Stimulated activated naive CD8-positive, alpha-beta T cell treated with anti-CD3 and anti-CD28 coated beads, Interleukin-15, Interleukin-2, amounts not matched to agents 100 ng/mL and 50 ng/mL, for 24 hours (primary cell): ENCODE measurements at regions not wholly inside any gene's neighbourhood (a gene's known extent, or its start where the extent isn't known, plus 50 kb on each side); places are given as distances from the start of the nearest gene placed in this dataset.
"Not testable (repeated sequence)": the region's sequence is repeated elsewhere in the genome, so short reads cannot be mapped to it uniquely, and the experiment has no call there.

Experiments used
- H3K27ac Mint-ChIP-seq: one replicate; pipeline ENCODE4 v1.8.0; 2021; ENCODE audit warnings: mild to moderate bottlenecking, mixed read lengths
- H3K27me3 Mint-ChIP-seq: one replicate; pipeline ENCODE4 v1.8.0; 2021; ENCODE audit warnings: mixed read lengths
- H3K36me3 Mint-ChIP-seq: one replicate; pipeline ENCODE4 v1.8.0; 2021; ENCODE audit warnings: low read depth, mixed read lengths
- H3K4me1 Mint-ChIP-seq: one replicate; pipeline ENCODE4 v1.8.0; 2021; ENCODE audit warnings: low read depth, mixed read lengths
- H3K4me3 Mint-ChIP-seq: one replicate; pipeline ENCODE4 v1.8.0; 2021; ENCODE audit warnings: mild to moderate bottlenecking, mixed read lengths
- H3K9me3 Mint-ChIP-seq: one replicate; pipeline ENCODE4 v1.8.0; 2021; ENCODE audit warnings: mixed read lengths

GRCh38 chr10:65360497-65360896 lies 1565.3 kb upstream of the LRRTM3 start:
- no peak overlapping the region for H3K27ac Mint-ChIP-seq

DNA sequence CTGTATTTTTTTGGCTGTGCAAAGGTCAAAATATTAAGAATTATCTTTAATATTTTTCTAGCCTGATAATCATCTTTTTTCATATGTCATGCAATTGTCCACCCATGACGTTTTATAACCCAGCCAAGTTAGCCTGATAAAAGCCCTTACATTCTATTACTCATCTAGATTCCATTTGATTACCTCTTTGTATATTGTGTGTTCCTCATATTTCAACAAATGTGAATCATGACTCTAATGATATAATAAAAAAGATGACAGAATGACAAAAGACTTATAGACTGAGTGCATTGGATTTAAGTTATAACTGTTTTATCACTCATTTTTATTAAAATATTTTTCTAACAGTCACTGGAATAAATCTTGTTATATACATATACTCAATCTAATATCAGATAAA lies 1560.0 kb upstream of the LRRTM3 start:
- Mint-ChIP-seq H3K27ac (no peak overlapping the region), H3K4me3 (no peak overlapping the region), H3K27me3 (no peaks in the 10 kb centered on the region), H3K36me3 (no peaks in the 10 kb centered on the region), H3K4me1 (no peaks in the 10 kb centered on the region), H3K9me3 (peaks cover 11% of the 10 kb centered on the region)

More at GRCh38 chr10:65360497-65360896, 1565.3 kb upstream of the LRRTM3 start:
- H3K4me3 Mint-ChIP-seq, result no peak overlapping the region
- no peaks in the 10 kb centered on the region for H3K4me1 Mint-ChIP-seq
- H3K27me3 Mint-ChIP-seq, result no peaks in the 10 kb centered on the region
- peaks cover 11% of the 10 kb centered on the region for H3K9me3 Mint-ChIP-seq
- H3K36me3 Mint-ChIP-seq, result no peaks in the 10 kb centered on the region

DNA sequence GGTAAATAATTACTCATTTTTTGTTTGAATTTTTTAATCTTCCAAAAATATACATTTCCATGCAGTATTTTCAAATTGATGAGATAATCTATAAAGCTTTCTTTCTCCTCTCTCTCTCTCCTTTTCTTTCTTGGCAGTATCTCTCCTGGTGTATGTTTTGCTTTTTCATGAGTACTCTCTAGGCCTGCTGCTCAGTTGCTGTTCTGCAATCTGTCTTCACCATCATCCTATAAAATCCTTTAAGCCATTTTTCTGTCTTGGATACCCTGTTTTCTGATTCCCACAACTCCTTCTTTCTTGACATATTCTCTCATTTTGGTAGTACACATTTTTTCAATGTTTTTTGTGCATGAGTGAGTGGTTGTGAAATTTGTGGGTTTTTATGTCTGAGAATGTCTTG lies 1558.1 kb upstream of the LRRTM3 start:
- H3K9me3 Mint-ChIP-seq, result peaks cover 7% of the 10 kb centered on the region
- no peaks in the 10 kb centered on the region for H3K4me1 Mint-ChIP-seq
- no peak overlapping the region for H3K4me3 Mint-ChIP-seq
- H3K36me3 Mint-ChIP-seq, result no peaks in the 10 kb centered on the region
- no peaks in the 10 kb centered on the region for H3K27me3 Mint-ChIP-seq
- no peak overlapping the region for H3K27ac Mint-ChIP-seq

DNA sequence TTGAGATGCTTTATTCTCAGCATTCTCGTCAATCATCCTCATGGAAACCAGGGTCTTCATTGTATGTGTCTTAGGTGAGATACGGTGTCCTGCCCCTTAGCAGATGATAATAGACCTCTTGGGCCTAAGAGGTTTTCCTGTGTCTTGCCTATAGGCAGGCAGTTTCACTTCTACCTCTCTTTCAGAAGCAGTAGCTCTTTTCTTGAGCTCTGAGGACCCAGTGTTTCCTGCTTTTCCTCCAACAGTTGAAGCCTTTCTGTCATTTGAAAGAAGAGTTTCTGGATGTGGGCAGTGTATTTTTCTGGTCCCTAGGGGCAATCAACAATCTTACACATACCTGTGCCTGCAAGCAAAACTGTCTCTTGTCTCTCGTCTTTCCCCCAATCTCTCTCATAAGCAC lies 1550.3 kb upstream of the LRRTM3 start:
- Mint-ChIP-seq H3K27ac (no peak overlapping the region), H3K36me3 (no peaks in the 10 kb centered on the region), H3K9me3 (no peaks in the 10 kb centered on the region), H3K4me3 (no peak overlapping the region), H3K4me1 (no peaks in the 10 kb centered on the region), H3K27me3 (no peaks in the 10 kb centered on the region)

GRCh38 chr10:65377687-65378086 lies 1548.1 kb upstream of the LRRTM3 start:
- H3K27me3 Mint-ChIP-seq, result no peaks in the 10 kb centered on the region

GRCh38 chr10:65394502-65395297 lies 1531.1 kb upstream of the LRRTM3 start:
- peaks cover 18% of the 10 kb centered on the region for H3K9me3 Mint-ChIP-seq
- no peak overlapping the region for H3K27ac Mint-ChIP-seq
- H3K27me3 Mint-ChIP-seq, result no peaks in the 10 kb centered on the region
- H3K36me3 Mint-ChIP-seq, result no peaks in the 10 kb centered on the region
- H3K4me1 Mint-ChIP-seq, result no peaks in the 10 kb centered on the region
- H3K4me3 Mint-ChIP-seq, result no peak overlapping the region

More at GRCh38 chr10:65377687-65378086, 1548.1 kb upstream of the LRRTM3 start:
- Mint-ChIP-seq H3K4me3 (no peak overlapping the region), H3K36me3 (no peaks in the 10 kb centered on the region), H3K27ac (no peak overlapping the region), H3K9me3 (no peaks in the 10 kb centered on the region), H3K4me1 (no peaks in the 10 kb centered on the region)

DNA sequence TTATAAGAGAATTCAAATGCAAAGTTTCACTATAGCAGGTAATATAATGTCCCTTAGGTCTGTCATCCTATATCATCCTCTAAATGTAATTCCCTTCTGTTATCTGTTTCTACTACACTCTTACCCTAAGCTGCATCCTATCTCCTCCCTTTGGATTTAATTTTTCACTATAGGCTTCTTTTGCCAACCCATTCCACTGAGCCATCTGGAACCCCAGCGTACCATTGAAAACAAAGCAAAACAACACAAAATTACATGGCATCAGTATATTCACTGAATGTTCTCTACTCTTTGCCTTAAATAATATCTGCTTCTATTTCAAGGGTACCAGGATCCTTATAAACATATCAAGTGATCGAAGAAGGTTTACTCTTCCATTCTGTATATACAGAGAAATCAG lies 1530.2 kb upstream of the LRRTM3 start:
- Mint-ChIP-seq H3K27me3 (no peaks in the 10 kb centered on the region), H3K27ac (no peak overlapping the region), H3K4me3 (no peak overlapping the region), H3K4me1 (no peaks in the 10 kb centered on the region), H3K9me3 (peaks cover 18% of the 10 kb centered on the region), H3K36me3 (no peaks in the 10 kb centered on the region)

DNA sequence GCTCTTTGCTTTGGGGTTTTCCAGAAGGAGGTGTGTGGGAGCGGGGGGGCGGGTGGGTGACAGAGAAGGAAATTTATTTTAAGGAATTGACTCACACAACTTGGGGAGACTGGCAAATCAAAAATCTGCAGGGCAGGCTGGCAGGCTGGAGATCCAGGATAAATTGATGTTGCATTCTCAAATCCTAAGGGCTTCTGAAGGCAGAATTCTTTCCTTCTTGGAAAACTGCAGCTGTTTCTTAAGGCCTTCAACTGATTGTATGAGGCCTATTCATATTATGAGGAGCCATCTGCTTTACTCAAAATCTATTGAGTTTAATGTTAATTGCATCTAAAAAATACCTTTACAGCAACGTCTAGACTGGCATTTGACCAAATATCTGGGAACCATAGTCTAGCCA lies 1528.8 kb upstream of the LRRTM3 start:
- Mint-ChIP-seq H3K27ac (no peak overlapping the region), H3K36me3 (no peaks in the 10 kb centered on the region), H3K27me3 (no peaks in the 10 kb centered on the region), H3K4me1 (no peaks in the 10 kb centered on the region), H3K4me3 (no peak overlapping the region), H3K9me3 (peaks cover 18% of the 10 kb centered on the region)

GRCh38 chr10:65408401-65408800 lies 1517.4 kb upstream of the LRRTM3 start:
- Mint-ChIP-seq H3K4me1 (no peaks in the 10 kb centered on the region), H3K9me3 (peaks cover 3% of the 10 kb centered on the region), H3K27ac (no peak overlapping the region), H3K36me3 (no peaks in the 10 kb centered on the region), H3K27me3 (no peaks in the 10 kb centered on the region), H3K4me3 (no peak overlapping the region)

GRCh38 chr10:65413001-65413400 lies 1512.8 kb upstream of the LRRTM3 start:
- H3K27me3 Mint-ChIP-seq, result no peaks in the 10 kb centered on the region
- peaks cover 3% of the 10 kb centered on the region for H3K9me3 Mint-ChIP-seq
- H3K36me3 Mint-ChIP-seq, result no peaks in the 10 kb centered on the region
- no peaks in the 10 kb centered on the region for H3K4me1 Mint-ChIP-seq
- H3K4me3 Mint-ChIP-seq, result no peak overlapping the region
- H3K27ac Mint-ChIP-seq, result no peak overlapping the region

DNA sequence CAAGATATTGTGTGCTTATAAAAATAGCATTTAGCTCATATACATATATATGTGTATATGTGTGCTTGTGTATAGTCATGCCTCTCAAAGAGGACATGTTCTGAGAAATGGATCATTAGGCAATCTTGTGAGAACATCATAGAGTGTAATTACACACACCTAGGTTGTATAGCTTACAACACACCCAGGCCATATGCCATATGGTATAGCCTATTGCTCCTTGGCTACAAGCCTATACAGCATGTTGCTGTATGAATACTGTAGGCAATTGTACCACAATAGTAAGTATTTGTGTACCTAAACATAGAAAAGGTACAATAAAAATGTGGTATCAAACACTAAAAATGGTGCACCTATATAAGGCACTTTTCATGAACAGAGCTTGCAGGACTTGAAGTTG lies 1510.5 kb upstream of the LRRTM3 start:
- Mint-ChIP-seq H3K4me3 (no peak overlapping the region), H3K4me1 (no peaks in the 10 kb centered on the region), H3K9me3 (no peaks in the 10 kb centered on the region), H3K27ac (no peak overlapping the region), H3K27me3 (no peaks in the 10 kb centered on the region), H3K36me3 (no peaks in the 10 kb centered on the region)

DNA sequence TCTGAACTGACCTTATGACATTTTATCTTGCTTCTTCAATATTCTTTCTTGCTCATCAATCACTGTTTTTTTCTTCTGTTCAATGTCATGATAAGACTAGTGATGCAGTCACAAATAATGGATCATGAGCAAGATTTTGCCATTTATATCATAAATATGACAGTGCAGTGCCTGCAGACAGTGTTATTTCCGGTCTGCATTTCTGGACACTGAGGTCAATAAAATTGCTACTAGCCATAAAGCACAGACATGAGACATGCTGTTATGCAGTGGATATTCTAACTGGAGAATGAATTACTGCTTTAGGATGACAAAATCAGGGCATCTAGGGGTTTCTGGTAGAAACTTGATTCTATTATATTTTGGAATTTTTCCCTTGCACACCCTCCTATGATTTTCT lies 1509.7 kb upstream of the LRRTM3 start:
- Mint-ChIP-seq H3K36me3 (no peaks in the 10 kb centered on the region), H3K4me3 (no peak overlapping the region), H3K27ac (no peak overlapping the region), H3K9me3 (no peaks in the 10 kb centered on the region), H3K4me1 (no peaks in the 10 kb centered on the region), H3K27me3 (no peaks in the 10 kb centered on the region)

DNA sequence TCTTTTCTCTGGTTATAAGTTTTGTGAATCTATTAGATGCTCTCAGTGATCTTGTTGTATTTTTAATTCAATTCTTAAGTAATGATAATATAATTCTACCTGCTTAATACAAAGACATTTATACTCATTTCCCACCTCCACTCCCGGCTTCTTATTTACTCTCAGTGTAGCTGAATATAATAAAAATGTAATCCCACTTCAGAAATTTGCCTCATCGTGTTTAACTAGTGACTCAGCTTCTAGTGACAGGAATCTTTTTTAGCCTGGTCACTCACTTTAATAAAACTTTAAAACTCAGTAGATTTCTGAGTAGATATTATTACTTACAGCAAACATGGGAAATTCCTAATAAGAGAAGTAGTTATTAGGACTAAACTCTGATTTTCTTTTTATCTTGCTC lies 1506.2 kb upstream of the LRRTM3 start:
- no peak overlapping the region for H3K4me3 Mint-ChIP-seq
- H3K9me3 Mint-ChIP-seq, result peaks cover 4% of the 10 kb centered on the region
- no peaks in the 10 kb centered on the region for H3K4me1 Mint-ChIP-seq
- no peaks in the 10 kb centered on the region for H3K36me3 Mint-ChIP-seq
- no peaks in the 10 kb centered on the region for H3K27me3 Mint-ChIP-seq
- no peak overlapping the region for H3K27ac Mint-ChIP-seq

- no peak overlapping the region for H3K27ac Mint-ChIP-seq
- no peaks in the 10 kb centered on the region for H3K27me3 Mint-ChIP-seq
- peaks cover 12% of the 10 kb centered on the region for H3K9me3 Mint-ChIP-seq
- no peaks in the 10 kb centered on the region for H3K4me1 Mint-ChIP-seq
- no peaks in the 10 kb centered on the region for H3K36me3 Mint-ChIP-seq
- H3K4me3 Mint-ChIP-seq, result no peak overlapping the region
Measured at GRCh38 chr10:65423043-65423442, 1502.8 kb upstream of the LRRTM3 start.

DNA sequence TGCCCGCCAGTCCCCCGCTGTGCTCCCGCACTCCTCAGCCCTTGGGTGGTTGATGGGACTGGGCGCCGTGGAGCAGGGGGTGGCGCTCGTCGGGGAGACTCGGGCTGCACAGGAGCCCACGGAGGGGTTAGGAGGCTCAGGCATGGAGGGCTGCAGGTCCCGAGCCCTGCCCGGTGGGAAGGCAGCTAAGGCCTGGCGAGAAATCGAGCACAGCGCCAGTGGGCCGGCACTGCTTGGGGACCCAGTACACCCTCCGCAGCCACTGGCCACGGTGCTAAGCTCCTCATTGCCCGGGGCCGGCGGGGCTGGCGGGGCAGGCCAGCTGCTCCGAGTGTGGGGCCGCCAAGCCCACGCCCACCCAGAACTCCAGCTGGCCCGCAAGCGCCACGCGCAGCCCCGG lies 1496.5 kb upstream of the LRRTM3 start:
- not testable (repeated sequence) for H3K4me1 Mint-ChIP-seq, H3K36me3 Mint-ChIP-seq, H3K4me3 Mint-ChIP-seq, H3K27ac Mint-ChIP-seq, H3K9me3 Mint-ChIP-seq, H3K27me3 Mint-ChIP-seq

GRCh38 chr10:65430979-65431378 lies 1494.9 kb upstream of the LRRTM3 start:
- H3K27ac Mint-ChIP-seq, result no peak overlapping the region
- no peaks in the 10 kb centered on the region for H3K27me3 Mint-ChIP-seq
- H3K9me3 Mint-ChIP-seq, result peaks cover 4% of the 10 kb centered on the region
- no peak overlapping the region for H3K4me3 Mint-ChIP-seq
- H3K4me1 Mint-ChIP-seq, result no peaks in the 10 kb centered on the region
- H3K36me3 Mint-ChIP-seq, result no peaks in the 10 kb centered on the region
